GM19467 (cell line): ENCODE measurements at regions not wholly inside any gene's neighbourhood (a gene's known extent, or its start where the extent isn't known, plus 50 kb on each side); places are given as distances from the start of the nearest gene placed in this dataset.
"Not testable (repeated sequence)": the region's sequence is repeated elsewhere in the genome, so short reads cannot be mapped to it uniquely, and the experiment has no call there.

ENCODE experiments used
- ATAC-seq: cut with Tn5 transposase; IDR thresholded peaks from one replicate; pipeline ENCODE4 v1.9.1; 2021; ENCODE audit warnings: mild to moderate bottlenecking, moderate library complexity; ENCODE audit not compliant: unreplicated experiment

DNA sequence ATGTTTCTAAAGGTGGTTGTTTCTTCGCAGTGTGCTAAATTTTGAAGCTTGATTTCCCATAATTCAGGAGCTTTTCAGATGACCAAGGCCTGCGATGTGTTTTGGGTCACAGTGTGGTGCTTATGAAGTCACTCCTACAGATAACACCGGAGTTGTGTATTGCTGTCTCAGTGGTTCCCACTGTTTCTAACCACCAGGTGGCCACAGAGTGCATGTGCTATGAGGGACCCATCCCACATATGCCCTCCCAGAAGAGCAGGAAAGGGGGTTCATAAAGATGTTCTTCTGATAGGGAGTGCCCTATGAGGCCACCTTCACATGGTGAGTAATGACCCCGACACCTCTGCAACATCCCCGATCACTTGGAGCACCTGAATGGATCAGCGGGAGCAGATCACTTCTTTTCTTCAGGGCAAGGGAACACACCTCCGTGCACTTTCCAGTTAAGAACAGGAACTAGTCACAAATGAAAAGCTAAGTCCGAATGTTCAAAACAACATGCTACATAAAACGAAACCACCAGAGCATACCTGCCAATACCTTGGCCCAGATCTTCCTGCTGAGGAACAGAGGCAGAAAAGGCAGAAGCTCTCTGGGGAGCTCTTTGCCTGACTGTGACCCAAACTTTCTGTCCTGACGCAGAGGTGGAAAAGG, 262.1 kb downstream of the FAM72C start:
- not testable (repeated sequence) for ATAC-seq

DNA sequence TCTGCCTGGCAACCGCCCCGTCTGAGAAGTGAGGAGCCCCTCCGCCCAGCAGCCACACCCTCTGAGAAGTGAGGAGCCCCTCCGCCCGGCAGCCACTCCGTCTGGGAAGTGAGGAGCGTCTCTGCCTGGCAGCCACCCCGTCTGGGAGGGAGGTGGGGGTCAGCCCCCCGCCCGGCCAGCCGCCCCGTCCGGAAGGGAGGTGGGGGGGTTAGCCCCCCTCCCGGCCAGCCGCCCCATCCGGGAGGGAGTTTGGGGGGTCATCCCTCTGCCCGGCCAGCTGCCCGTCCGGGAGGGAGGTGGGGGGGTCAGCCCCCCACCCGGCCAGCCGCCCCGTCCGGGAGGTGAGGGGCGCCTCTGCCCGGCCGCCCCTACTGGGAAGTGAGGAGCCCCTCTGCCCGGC, 269.0 kb downstream of the FAM72C start:
- ATAC-seq: not testable (repeated sequence)

DNA sequence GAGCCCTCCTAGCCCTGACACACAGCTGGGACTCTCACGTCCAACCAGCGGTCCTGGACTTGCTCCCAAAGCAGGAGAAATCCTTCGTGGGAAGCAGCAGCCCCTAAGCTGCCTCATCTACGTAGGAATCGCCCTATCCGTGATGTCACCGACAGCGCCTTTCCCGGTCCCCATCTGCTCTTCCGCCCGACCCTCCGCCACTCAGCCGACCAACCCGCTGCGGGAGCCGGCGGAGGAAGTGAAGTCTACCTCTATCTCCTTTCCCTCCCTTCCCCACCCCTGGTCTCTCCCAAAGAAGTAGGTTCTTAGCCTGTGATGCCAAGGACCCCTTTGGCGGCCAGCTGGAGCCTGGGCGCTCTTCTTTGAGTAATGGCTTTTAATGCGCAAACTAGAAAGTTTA, 272.1 kb downstream of the FAM72C start:
- no peak for ATAC-seq

DNA sequence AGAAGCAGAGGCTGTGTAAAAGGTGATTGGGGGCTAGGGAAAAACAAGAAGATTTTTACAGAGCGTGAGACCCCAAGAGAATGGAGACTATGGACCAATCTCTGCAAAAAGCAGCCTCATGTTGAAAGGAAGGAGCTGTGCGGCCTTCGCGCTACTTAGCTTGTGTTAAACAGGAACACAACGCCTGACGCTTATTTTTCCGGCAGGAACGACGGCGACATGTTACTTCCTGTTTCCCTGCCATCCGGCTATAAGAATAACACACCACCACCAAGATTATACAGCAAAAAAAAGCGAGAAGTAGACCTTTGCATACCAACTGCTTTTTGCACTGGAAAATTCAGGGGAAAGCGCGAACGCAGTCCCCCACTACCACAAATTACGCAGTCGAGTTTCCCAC, 272.7 kb downstream of the FAM72C start:
- no peak for ATAC-seq

DNA sequence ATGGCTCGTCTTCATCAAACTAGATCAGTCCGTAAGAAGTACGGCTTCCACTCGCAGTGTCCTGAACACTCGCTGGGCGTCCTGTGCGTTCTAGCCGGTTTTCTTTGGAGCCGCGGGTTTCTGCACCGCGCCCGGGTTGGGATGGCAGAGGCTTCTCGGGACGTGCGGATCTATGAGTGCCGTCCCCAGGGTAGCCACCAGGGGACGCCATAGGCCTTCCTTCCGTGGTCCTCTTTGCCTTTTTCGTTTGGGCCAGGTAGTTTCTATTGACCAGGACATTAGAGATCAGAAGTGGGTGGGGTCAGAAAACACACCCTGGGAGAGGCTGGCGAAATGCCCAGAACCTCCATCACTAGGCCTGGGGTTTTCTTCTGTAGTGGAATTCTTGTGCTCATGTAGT, 273.8 kb downstream of the FAM72C start:
- ATAC-seq: no peak

DNA sequence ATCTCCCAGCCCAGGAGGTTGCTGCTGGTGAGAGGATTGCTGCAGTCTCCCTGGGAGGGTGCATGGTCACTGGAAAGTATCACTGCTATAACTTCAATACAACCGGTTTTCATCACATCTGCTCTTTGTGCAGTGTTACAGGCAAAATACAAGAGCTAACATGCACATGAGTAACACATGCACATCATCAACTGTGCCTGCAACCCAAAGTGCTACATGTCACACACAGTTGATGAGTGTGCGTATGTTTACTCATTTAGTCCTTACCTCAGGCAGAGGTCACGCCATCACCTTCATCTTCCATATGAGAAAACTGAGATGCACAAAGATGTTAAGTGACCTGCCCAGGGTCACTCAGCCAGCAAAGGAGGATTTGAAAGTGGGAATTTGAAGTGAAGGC, 277.7 kb downstream of the FAM72C start:
- no peak for ATAC-seq

DNA sequence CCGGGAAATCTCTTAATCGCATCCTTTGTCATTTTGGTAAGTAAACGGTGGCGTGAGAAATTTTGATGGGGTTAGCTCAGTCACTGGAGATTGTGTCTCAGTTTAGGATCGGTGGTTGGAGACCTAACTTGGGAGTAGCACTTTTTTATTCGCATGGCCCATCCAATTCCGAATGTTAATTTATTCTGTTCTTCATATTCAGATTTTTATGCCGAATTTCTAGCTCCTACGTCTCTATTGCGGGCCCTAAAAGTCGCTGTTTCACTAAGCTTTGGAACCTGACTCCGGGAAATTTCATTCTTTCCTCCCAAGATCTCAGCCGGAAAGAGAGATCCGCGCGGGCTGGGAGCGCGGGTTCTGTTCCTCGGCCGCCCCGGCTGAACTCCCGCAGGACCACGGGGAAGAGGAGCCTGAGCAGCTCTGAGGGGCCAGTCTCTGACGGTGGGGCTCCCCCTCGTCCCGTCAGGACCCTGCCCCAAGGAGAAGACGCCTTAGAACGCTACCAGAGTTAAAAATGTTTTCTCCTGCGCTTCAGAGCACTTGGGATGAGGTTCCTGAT, 279.7 kb downstream of the FAM72C start:
- ATAC-seq: no peak

DNA sequence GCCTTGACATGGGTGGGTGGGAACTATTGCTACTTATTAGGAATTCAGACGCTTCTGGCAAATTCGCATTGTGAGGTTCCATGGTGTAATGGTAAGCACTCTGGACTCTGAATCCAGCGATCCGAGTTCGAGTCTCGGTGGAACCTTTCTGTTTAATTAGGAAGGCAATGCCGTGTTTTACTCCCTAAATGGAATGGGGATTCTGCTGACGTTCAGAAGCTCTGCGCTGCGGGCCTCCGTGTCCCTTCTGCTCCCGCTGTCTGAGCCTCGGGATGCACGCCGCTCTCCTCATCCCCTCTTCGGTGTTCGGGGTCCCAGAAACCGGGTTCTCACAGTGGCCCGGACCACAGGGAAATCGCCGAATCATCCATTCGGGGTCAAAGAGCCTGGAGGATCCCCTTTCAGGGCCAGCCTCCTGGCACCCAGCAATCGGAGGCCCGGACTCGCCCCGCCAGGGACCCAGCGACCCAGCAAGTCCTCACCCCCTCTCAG, 280.3 kb downstream of the FAM72C start:
- no peak for ATAC-seq

DNA sequence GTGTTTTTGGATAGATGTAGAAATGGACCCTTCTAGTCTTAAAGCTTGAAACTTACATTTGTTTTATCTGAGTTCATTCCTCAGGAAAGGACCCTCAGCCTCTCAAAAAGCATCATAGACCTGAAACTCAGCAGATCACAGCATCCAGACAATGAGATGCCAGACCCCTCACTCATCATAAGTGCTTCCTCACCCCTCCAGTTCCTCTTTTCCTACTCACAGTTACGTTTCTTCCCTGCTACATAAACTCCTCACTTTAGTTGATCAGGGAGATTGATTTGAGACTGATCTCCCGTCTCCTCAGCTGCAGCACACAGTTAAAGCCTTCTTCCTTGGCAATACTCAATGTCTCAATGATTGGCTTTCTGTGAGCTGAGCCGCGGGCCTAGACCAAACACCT, 282.0 kb downstream of the FAM72C start:
- no peak for ATAC-seq

DNA sequence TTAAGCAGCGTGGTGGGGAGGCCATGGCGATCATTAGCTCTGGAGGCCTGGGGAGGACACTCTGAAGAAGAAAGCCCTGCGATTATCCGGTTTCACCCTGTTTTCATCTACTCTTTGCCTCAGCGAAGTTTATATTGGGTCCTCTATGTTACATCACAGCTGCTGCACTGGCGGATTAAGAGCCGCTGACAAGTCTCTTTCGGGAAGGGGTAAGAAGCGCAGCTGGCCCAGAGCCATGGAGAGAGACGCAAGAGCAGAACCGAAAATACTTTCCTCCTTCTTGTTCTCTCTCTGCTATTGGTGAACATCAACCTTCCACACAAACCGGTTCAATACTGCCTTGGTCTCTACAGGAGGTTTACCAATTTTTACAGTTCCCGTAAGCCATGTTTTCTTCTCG, 291.5 kb downstream of the FAM72C start:
- no peak for ATAC-seq

DNA sequence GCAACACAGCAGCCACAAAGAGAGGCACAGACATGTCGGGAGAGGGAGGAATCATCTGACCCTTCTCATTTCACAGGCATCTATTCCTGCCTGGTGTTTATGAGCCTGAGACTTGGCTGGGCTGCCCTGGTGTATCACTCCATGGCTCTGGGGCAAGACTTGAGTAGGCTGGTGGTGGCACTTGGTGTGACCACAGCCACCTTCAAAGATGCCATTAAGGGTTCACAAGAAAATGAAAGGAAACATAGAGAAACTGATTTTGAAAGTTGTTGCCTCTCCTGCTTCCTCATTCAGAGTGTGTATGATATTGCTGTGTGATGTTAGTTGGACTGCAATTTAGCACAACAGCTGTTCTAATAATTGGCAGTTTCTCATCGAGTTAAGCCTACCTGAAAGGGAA, 298.8 kb downstream of the FAM72C start:
- ATAC-seq: no peak

DNA sequence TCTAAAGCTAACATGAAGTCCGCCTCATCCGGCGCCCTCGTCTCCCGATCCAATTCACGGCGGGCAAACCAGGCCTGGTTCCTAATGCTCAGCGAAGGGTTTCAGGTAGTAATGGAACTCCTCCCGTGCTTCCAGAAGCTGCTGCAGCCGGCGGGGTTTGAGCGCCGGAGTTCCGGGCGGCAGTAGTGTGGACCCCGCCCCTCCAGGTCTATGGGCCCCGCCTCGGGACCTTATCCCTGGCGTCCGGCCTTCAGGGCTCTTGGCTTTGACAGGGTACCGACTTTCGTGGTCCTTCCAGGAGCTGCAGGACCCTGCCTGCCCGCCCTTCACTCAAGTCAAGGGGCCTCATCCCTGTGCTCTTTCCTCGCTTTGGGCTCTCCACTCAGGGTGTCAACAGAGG, 304.1 kb downstream of the FAM72C start:
- ATAC-seq: no peak

DNA sequence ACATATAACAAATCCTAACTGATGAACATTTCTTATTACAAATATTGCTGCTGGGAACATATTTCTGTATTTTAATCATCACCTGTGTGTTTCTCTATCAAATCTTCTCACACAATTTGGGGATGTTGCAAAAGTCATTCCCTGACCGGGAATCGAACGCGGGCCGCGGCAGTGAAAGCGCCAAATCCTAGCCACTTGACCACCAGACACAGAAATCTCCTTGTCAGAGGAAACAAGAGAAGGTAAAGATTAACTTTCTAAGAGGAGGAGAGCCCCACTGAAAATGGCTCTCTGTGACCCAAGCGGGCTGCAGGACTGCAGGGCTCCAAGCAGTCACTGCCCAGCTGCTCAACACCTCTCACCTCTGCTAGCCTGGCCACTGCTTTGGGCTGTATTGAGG, 304.9 kb downstream of the FAM72C start:
- no peak for ATAC-seq

DNA sequence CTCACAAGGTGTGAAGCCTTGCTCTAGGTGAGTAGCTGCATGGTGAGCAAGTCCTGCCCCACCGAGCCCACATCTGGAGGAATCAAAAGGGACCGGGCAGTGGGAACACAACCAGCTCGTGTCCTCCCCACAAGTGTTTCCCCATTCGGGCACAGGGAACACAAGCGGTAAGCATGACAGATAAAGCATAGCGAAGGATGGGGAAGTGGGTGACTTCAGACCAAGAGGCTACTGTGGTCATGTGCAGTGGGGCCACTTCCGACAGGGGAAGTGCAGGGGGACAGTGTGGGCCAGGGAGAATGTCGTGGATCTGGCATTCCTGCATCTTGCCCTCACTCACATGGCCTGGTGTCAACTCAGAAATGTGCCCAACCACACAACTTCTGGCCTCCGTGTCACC, 306.2 kb downstream of the FAM72C start:
- ATAC-seq: no peak

DNA sequence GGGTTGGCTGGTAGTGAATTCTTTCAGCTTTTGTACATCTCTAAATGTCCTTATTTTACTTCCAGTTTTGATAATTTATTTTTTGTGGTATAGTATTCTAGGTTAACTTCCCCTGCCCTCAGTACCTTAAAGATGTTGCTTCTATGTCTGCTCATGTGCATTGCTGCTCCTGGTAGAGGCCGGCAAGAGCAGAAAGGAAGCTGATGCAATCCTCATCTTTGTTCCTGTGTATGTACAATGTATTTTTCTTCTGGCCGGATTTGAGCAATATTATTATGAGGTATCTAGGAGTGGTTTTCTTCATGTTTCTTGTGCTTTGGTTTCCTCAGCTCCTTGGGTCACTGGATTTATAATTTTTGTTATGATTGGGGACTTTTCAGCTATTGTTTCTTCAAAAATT, 308.7 kb downstream of the FAM72C start:
- not testable (repeated sequence) for ATAC-seq

DNA sequence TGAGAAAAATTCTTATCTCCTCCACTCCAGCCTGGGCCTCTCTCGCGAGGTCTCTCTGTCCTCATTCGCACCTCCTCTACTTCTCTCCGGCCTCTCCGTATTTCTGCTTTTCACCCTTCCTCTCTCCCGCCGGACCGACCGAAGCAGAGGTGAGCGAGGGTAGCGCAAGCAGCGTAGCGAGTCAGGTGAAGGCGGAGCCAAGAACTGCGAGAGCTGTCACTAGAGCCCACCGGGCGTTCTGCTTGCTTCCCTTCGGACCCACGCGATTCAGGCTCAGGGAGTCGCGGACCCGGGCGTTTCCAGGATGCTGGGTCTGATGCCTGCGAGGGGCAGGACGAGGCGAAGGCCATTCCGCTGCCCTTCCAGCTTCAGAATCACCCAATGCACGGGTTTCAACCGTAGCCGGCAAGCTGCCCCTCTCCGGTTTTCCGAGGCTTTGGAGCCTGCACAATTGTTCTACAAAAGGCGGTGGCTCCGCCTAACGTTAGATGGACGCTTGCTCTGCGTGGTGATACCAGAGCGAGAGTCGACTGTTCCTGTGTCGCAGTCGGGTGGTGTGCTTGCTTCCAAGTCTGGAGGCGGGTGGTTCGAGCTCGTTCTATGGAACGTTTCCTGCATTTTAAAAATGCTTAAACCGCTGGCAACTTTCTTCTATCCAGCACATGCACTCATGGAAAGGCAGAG, 310.2 kb downstream of the FAM72C start:
- ATAC-seq: no peak

DNA sequence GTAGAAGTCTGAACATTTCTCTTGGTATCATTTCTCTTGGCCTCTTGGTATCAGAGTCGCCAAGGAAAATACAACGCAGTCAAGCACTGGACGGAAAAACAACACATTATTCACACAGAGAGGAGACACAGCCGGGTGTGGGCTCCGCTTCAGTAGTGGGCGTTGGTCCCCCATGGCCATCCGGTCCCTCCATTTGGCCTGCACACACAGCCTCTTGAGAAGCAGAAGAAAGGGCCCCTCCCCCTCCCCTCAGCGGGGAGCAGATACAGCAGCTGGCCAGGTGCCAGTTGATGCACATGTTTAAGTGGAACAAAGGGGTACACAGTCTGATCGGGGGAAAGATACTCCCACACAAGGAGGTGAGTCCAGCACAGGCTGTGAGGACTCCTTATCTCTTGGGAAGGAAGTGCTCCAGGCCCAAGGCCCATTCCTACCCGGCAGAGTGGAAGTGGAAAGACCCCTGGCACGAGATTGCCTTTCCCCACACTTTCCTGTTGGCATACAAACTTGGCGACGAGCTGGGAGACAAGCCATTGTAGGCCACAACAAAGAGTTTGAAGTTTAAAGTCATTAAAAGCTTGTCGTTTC, 311.3 kb downstream of the FAM72C start:
- ATAC-seq: no peak

DNA sequence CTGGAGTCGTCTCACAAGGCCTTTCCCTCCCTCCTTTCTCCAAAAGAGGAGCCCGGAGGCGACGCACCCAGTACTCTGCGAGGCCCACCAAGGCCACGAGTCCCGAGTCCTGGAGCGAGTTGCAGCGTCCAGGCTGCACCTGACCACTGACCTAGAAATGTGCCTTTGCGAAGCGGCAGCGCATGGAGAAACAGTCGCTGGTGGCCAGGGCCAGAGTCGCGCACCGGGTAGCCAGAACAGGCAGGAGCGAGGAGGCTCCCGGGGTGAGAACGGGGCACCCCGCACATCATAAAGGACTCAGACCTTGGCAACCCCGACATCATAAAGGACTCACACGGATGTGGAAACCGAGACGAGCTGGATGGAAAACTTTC, 318.4 kb downstream of the FAM72C start:
- ATAC-seq: no peak

DNA sequence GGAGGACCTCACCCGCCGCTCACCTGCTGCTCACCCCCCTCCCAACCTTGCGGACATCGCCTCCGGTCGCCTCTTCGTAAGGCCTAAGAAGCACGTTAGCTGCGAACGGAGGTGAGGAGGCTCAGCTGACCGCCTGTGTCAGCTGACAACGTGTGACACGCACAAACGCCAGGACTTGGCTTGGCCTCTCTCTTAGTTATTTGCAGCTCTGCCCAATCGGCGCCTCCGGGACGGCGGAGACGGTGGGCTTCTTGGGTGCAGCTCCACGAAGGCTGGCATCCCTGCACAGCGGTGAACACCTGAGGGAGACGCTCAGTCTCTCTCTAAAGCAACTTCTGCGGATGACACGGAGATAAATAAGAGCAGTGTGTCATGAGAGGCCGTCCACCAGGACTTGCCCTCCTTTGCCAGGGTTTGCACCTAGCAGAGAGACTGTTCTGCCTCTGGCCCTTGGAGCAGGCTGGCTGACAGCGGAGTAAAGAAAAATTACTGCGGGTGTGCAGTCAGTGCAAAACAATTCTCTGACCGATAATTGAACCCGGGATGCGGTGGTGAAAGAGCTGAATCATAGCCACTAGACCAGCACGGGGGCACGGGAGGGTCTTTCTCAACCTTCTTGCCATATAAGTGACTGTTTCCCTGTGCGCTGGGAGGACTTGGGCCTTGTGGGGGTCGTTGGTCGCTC, 318.9 kb downstream of the FAM72C start:
- no peak for ATAC-seq

DNA sequence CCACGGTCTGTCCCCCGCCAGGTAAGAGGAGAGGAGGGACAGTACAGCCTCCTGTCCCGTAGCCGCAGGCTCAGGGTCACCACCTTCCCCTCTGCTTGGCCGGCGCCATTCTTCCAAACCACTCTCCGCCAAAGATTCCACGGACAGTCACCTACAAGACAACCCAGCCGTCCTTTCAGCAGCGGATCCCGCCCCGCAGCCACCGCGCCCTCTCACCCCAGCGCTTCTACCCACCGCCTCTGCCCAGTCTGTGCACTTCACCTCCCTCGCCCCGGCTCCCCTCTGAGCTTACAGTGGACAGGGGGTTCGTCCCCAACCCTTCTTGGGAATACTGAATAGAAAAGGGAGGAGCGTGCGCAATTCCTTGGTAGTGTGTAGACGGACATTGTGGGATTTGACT, 319.6 kb downstream of the FAM72C start:
- ATAC-seq: no peak

DNA sequence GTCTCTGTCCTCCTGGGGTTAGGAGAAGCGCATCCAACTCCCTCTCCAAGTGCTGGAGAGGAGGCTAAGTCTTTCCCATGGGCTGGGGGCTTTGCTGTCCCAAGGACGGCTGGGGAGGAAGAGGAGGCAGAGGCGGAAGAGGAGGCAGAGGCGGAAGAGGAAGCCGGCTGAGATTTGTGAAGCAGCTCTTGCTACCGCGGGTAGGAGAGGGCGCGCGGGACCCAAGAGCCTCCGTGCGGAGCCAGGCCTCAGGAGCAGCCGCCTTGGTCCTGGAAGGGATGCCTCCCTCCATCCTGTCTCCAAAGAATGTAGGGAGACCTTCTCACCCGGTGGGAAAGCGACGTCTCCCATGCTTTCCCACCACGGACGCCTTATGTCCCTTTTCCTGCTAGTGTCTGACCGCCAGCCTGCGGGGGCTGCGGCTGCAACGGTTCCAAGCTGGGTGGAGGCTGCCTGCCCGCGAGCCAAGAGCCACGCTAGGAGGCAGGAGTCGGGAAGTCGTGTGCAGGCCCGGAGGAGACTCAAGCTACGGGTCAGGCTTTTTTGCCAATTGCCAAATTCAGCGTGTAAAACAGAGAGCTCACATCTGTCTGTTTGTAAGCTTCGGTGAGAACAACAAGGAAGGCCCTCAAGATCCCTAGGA, 320.3 kb downstream of the FAM72C start:
- ATAC-seq: no peak
